ENCODE measurements at regions not wholly inside any gene's neighbourhood (a gene's known extent, or its start where the extent isn't known, plus 50 kb on each side); places are given as distances from the start of the nearest gene placed in this dataset.
"Not testable (repeated sequence)": the region's sequence is repeated elsewhere in the genome, so short reads cannot be mapped to it uniquely, and the experiment has no call there.

DNA sequence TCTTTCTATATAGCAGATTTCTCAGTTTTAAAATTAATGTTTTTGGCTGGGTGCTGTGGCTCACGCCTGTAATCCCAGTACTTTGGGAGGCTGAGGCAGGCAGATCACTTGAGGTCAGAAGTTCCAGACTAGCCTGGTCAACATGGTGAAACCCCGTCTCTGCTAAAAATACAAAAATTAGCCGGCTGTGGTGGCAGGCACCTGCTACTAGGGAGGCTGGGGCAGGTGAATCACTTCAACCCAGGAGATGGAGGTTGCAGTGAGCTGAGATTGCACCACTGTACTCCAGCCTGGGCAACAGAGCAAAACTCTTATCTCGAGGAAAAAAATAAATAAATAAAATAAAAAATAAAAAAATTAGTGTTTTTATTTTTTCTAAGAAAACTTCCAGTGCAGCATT, 127.5 kb upstream of the CACNA2D1 start:
- TF ChIP-seq POLR2A (IDR thresholded peaks at IDR 0.05; ENCODE audit: low read depth, low read length); POLR2AphosphoS5 (IDR thresholded peaks at IDR 0.05; ENCODE audit: insufficient read depth, low read depth, low read length); EZH2 (IDR thresholded peaks at IDR 0.05; ENCODE audit: borderline replicate concordance, low read depth, low read length, severe bottlenecking): not testable (repeated sequence)
- TF ChIP-seq, protein P1, sequence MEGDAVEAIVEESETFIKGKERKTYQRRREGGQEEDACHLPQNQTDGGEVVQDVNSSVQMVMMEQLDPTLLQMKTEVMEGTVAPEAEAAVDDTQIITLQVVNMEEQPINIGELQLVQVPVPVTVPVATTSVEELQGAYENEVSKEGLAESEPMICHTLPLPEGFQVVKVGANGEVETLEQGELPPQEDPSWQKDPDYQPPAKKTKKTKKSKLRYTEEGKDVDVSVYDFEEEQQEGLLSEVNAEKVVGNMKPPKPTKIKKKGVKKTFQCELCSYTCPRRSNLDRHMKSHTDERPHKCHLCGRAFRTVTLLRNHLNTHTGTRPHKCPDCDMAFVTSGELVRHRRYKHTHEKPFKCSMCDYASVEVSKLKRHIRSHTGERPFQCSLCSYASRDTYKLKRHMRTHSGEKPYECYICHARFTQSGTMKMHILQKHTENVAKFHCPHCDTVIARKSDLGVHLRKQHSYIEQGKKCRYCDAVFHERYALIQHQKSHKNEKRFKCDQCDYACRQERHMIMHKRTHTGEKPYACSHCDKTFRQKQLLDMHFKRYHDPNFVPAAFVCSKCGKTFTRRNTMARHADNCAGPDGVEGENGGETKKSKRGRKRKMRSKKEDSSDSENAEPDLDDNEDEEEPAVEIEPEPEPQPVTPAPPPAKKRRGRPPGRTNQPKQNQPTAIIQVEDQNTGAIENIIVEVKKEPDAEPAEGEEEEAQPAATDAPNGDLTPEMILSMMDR (IDR thresholded peaks at IDR 0.05; ENCODE audit: extremely low read depth in 1 of 2, insufficient read depth in 1 of 2, low read depth in 1 of 2, low read length in 2 of 2), result not testable (repeated sequence)
- TF ChIP-seq, protein P2, sequence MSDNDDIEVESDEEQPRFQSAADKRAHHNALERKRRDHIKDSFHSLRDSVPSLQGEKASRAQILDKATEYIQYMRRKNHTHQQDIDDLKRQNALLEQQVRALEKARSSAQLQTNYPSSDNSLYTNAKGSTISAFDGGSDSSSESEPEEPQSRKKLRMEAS (IDR thresholded peaks at IDR 0.05; ENCODE audit: insufficient read depth, insufficient read length), result not testable (repeated sequence)
